Right lobe of liver (tissue), 6 donors: ENCODE measurements at regions not wholly inside any gene's neighbourhood (a gene's known extent, or its start where the extent isn't known, plus 50 kb on each side); places are given as distances from the start of the nearest gene placed in this dataset.

Source experiments
- ATAC-seq, 4 donors: fragments of 200-7000 bp; cut with Tn5 transposase; one replicate each; pipeline ENCODE4 v1.9.1; 2020; ENCODE audit warnings: mild to moderate bottlenecking in 4 of 4, moderate library complexity in 4 of 4
- DNase-seq, 3 donors: peaks; one replicate each; pipeline ENCODE4 v3.0.0-alpha.2; 2020
- H3K27ac ChIP-seq, 3 donors: fragments of 200-600 bp; one replicate each; pipeline ENCODE4 v1.8.0; 2022
- H3K27me3 ChIP-seq, 2 donors: fragments of 200-600 bp; one replicate each; pipeline ENCODE4 v1.8.0; 2022
- H3K36me3 ChIP-seq, 4 donors: fragments of 200-600 bp; sonication (generic) in 1 of 4; one replicate each; pipeline versions ENCODE4 v1.5.1 to v1.8.0; 2017 to 2022; ENCODE audit warnings: control low read depth in 1 of 4
- H3K4me1 ChIP-seq, 4 donors: fragments of 200-600 bp; sonication (generic) in 1 of 4; one replicate each; pipeline versions ENCODE4 v1.5.1 to v1.8.0; 2017 to 2022; ENCODE audit warnings: control low read depth in 1 of 4
- H3K4me3 ChIP-seq, 3 donors: fragments of 200-600 bp; one replicate each; pipeline ENCODE4 v1.8.0; 2022
- H3K9me3 ChIP-seq, 4 donors: fragments of 200-600 bp; sonication (generic) in 1 of 4; one replicate each; pipeline versions ENCODE4 v1.5.1 to v1.8.0; 2017 to 2022; ENCODE audit warnings: control low read depth in 1 of 4
- POLR2A ChIP-seq: fragments of 450-650 bp; IDR thresholded peaks from one replicate; pipeline ENCODE4 v1.6.1; 2017; ENCODE audit warnings: antibody characterized with exemption, mild to moderate bottlenecking
- WGBS: methylation state at CpG from one replicate; pipeline ENCODE4 v1.1.6; 2018; ENCODE audit warnings: low coverage, low lambda C conversion rate; ENCODE audit not compliant: insufficient coverage; ENCODE audit errors: missing lambda C conversion rate; 5-methylcytosine and 5-hydroxymethylcytosine counted together
- intact Hi-C, 2 donors: fragments of 100-400 bp; cut with DNase I; formaldehyde crosslinking; loops; one replicate each; pipeline versions ENCODE4 v1.11.2 to v1.14.1; 2022
- TF ChIP-seq, protein P1 (sequence below), 4 donors: fragments of 200-600 bp in 3 of 4; fragments of 450-650 bp in 1 of 4; IDR thresholded peaks; one replicate each; pipeline versions ENCODE4 v1.5.1 to v1.8.0; 2016 to 2022; ENCODE audit warnings: antibody characterized with exemption in 4 of 4, mild to moderate bottlenecking in 2 of 4
- donor health status: DM: no; HTN: yes; CAD: no.
- donor health status: DM: no; HTN: no; CAD: no.
- donor health status: DM: no; HTN: no; CAD: no.
- donor health status: DM: no; HTN: yes; CAD: no.
- donor health status: DM: no; HTN: yes; CAD: no.

DNA sequence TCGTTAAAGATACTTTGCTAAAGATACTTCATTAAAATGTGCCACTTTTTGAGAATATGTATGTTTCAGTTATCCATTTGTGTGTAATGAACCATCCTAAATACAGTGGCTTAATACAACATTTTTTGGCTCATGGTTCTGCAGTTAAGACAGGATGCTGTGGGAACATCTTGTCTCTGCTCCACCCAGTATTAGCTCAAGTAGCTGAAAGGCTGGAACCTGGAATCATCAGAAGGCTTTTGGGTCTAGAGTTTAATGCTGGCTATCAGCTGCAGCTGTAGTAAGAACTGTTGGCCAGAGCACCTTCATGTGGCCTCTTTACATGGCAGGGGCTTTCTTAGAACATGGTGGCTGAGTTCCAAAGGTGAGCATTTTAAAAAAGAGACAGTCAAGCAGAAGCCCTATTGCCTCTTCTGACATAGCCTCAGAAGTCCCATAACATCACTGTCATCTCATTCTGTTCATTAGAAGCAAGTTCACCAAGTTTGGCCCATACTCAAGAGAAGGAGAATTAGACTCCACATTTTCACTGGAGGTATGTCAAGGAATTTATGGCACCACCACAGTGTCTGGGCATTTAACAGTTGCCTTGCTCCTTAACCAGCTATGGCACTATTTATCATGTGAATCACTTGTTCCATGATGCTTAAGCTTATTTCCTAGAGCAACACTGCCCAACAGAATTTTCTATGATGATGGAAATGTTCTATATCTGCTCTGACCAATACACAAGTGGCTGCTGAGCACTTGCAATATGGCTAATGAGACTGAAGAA is 70.4 kb upstream of the PDZRN3 start:
- ATAC-seq (no peak), DNase-seq (no peak)
- Histone ChIP-seq H3K4me3 (no peak overlapping the region), H3K36me3 (no peaks in the 10 kb centered on the region), H3K27ac (no peak overlapping the region), H3K27me3 (no peaks in the 10 kb centered on the region), H3K9me3 (no peaks in the 10 kb centered on the region), H3K4me1 (no peaks in the 10 kb centered on the region)
- TF ChIP-seq, protein P1, sequence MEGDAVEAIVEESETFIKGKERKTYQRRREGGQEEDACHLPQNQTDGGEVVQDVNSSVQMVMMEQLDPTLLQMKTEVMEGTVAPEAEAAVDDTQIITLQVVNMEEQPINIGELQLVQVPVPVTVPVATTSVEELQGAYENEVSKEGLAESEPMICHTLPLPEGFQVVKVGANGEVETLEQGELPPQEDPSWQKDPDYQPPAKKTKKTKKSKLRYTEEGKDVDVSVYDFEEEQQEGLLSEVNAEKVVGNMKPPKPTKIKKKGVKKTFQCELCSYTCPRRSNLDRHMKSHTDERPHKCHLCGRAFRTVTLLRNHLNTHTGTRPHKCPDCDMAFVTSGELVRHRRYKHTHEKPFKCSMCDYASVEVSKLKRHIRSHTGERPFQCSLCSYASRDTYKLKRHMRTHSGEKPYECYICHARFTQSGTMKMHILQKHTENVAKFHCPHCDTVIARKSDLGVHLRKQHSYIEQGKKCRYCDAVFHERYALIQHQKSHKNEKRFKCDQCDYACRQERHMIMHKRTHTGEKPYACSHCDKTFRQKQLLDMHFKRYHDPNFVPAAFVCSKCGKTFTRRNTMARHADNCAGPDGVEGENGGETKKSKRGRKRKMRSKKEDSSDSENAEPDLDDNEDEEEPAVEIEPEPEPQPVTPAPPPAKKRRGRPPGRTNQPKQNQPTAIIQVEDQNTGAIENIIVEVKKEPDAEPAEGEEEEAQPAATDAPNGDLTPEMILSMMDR (IDR thresholded peaks at IDR 0.05), result no peak
- no peak for TF ChIP-seq POLR2A
- intact Hi-C loops, result no loop called here
- 40% methylated on average over 1 of the region's 1 CpG for WGBS

DNA sequence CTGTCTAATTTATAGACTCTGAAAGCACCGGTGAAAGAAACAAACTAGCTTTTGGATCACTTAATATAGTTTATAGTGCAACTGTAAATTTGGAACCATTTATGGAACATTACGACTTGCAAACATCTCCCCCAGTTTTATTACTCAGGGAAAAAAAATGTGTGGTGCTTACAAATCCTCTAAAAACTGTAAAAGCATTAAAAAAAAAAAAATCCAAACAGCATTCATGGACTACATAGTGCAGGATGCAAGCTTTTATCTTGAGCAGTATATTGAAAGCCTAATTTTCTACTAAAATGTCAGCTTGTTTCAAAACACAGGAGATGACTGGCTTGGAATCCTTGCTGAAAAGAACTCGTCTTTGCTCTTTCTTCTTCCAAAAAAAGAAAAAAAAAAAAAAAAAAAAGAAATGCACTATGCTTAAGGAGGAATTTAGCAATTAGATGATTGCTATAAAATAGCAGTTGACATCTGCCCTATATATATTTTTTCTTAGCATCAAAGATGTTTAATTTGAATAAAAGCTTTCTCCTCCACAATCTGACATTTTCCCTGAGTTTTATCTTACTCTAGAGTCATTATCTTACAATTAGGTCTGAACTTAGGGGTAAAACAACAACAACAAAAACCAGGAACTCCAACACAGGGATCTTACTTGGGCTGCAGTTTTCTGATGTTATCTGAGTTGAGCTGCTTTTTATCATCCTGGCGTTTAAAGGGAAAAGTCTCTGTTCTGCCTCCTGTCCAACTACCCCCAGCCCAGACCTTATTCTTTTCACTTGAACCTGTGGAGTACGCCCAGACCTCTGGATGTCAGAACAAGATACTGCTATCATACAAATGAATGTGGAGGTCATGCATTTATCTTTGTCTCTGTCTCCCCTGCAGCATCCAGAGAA is 62.6 kb upstream of the PDZRN3 start:
- intact Hi-C loops, result no loop called here
- Histone ChIP-seq H3K9me3 (no peaks in the 10 kb centered on the region), H3K27me3 (no peaks in the 10 kb centered on the region), H3K4me3 (no peak overlapping the region), H3K36me3 (no peaks in the 10 kb centered on the region), H3K27ac (no peak overlapping the region), H3K4me1 (no peaks in the 10 kb centered on the region)
- WGBS, result 38% methylated on average over 5 of the region's 5 CpGs
- no peak for TF ChIP-seq POLR2A
- TF ChIP-seq, protein P1 (IDR thresholded peaks at IDR 0.05), result no peak
- DNase-seq (no peak), ATAC-seq (no peak)

DNA sequence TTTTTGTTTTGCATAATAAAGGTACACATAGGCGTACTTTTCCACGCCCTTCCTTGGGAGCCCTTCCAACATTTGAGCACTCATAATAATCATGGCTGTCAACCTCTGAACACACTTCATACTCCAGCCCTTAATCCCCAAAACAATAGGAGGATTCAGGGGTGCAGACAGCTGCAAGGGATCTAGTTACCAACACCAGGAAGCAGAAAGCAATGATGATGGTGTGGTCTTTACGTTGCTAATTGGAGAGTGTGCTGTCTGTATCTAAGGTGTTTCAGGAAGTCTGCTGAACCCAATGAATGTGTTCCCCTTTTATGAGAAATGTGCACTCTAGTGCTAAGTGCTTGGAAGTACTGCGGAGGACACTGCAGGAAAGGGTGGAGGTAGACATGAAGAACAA is 60.3 kb upstream of the PDZRN3 start:
- Histone ChIP-seq H3K4me3 (no peak overlapping the region), H3K27ac (no peak overlapping the region), H3K4me1 (no peaks in the 10 kb centered on the region), H3K36me3 (no peaks in the 10 kb centered on the region), H3K27me3 (no peaks in the 10 kb centered on the region), H3K9me3 (no peaks in the 10 kb centered on the region)
- ATAC-seq (no peak), DNase-seq (no peak)
- intact Hi-C loops, result no loop called here
- WGBS, result 43% methylated on average over 4 of the region's 4 CpGs
- TF ChIP-seq, protein P1 (IDR thresholded peaks at IDR 0.05), result no peak
- TF ChIP-seq POLR2A, result no peak

DNA sequence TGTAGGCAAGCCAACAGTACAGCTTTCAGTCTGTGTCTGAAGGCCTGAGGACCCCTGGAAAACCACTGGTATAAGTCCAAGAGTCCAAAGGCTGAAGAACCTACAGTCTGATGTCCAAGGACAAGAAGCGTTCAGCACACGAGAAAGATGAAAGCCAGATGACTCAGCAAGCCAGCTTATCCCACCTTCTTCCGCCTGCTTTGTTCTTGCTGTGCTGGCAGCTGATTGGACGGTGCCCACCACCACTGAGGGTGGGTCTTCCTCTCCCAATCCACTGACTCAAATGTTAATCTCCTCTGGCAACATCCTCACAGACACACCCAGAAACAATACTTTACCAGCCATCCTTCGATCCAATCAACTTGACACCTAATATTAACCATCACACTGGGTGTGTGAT is 59.0 kb upstream of the PDZRN3 start:
- intact Hi-C loops, result no loop called here
- 69% methylated on average over 3 of the region's 5 CpGs for WGBS
- Histone ChIP-seq H3K4me3 (no peak overlapping the region), H3K9me3 (no peaks in the 10 kb centered on the region), H3K27ac (no peak overlapping the region), H3K27me3 (no peaks in the 10 kb centered on the region), H3K4me1 (no peaks in the 10 kb centered on the region), H3K36me3 (no peaks in the 10 kb centered on the region)
- ATAC-seq, result no peak
- DNase-seq, result no peak
- TF ChIP-seq, protein P1 (IDR thresholded peaks at IDR 0.05), result no peak
- TF ChIP-seq POLR2A, result no peak
